ENCODE measurements at regions not wholly inside any gene's neighbourhood (a gene's known extent, or its start where the extent isn't known, plus 50 kb on each side); places are given as distances from the start of the nearest gene placed in this dataset.

GRCh38 chr12:24078318-24078765 lies 128.9 kb upstream of the SOX5 start:
- ChIA-PET POLR2A (no interaction called here), RAD21 (ENCODE audit: low non-redundant PET in 1 of 2, low total read pairs in 2 of 2, uncharacterized antibody in 2 of 2, unreplicated experiment in 2 of 2) (no interaction called here), CTCF (no interaction called here)
- H3K9ac ChIP-seq (ENCODE audit: low read length), result no peak overlapping the region
- H3K27me3 ChIP-seq (ENCODE audit: insufficient read depth, low read length), result no peaks in the 10 kb centered on the region
- H3K9me3 ChIP-seq (ENCODE audit: control insufficient read depth in 1 of 2, insufficient read depth in 1 of 2, low read depth in 1 of 2, low read length in 2 of 2), result peaks cover 6 to 34% of the 10 kb centered on the region in 2 experiments; a peak in 2 of 4 replicates
- DNase-seq (ENCODE audit: low read depth, low spot score) (no peak), ATAC-seq (no peak)
- no peak overlapping the region for H3K4me2 ChIP-seq (ENCODE audit: low read length)
- TF ChIP-seq ZFX (IDR thresholded peaks at IDR 0.05) (no peak), ATF3 (IDR thresholded peaks at IDR 0.05) (no peak), FOSL1 (IDR thresholded peaks at IDR 0.05; ENCODE audit: low read depth) (no peak), SP1 (IDR thresholded peaks at IDR 0.05; ENCODE audit: low read depth) (no peak), YY1 (IDR thresholded peaks at IDR 0.05; ENCODE audit: extremely low read depth, insufficient replicate concordance, low read depth, low read length) (no peak), ZBTB33 (IDR thresholded peaks at IDR 0.05; ENCODE audit: extremely low read depth, insufficient replicate concordance, low read length) (no peak), RAD21 (IDR thresholded peaks at IDR 0.05; ENCODE audit: low read depth) (no peak), EZH2phosphoT487 (IDR thresholded peaks at IDR 0.05; ENCODE audit: borderline replicate concordance) (no peak), SIN3A (IDR thresholded peaks at IDR 0.05; ENCODE audit: low read depth) (no peak), CEBPB (IDR thresholded peaks at IDR 0.05; ENCODE audit: low read depth) (no peak), REST (IDR thresholded peaks at IDR 0.05; ENCODE audit: low read depth) (no peak), ELF1 (IDR thresholded peaks at IDR 0.05; ENCODE audit: borderline replicate concordance, low read depth) (no peak), EGR1 (IDR thresholded peaks at IDR 0.05; ENCODE audit: low read depth) (no peak), MAX (IDR thresholded peaks at IDR 0.05) (no peak), SRF (IDR thresholded peaks at IDR 0.05; ENCODE audit: low read depth) (no peak), JUND (IDR thresholded peaks at IDR 0.05) (no peak), CBX3 (IDR thresholded peaks at IDR 0.05; ENCODE audit: low read depth) (no peak)
- no peaks in the 10 kb centered on the region for H3K36me3 ChIP-seq (ENCODE audit: control insufficient read depth in 1 of 2, insufficient read depth in 2 of 2, low read length in 2 of 2)
- no peak overlapping the region for H3K27ac ChIP-seq (ENCODE audit: low read depth, low read length)
- no peaks in the 10 kb centered on the region for H4K20me1 ChIP-seq (ENCODE audit: insufficient read depth)
- intact Hi-C loops (cut with micrococcal nuclease), result no loop called here
- H3K4me3 ChIP-seq (replicated peaks in 1 of 2; ENCODE audit: low read depth in 1 of 2, low read length in 2 of 2), result no peak overlapping the region
- no peak overlapping the region for H2AFZ ChIP-seq (ENCODE audit: low read depth, low read length, poor library complexity, severe bottlenecking)
- H3K79me2 ChIP-seq (ENCODE audit: insufficient read depth, low read length), result no peaks in the 10 kb centered on the region
- BruUV-seq (replicated peaks), result no TSS peak
- no peaks in the 10 kb centered on the region for H3K9me2 ChIP-seq (ENCODE audit: insufficient read depth)
- H3K4me1 ChIP-seq (ENCODE audit: control insufficient read depth in 1 of 2, insufficient read depth in 2 of 2, low read length in 2 of 2), result no peaks in the 10 kb centered on the region

Data from HCT116 (cell line).